Peyer's patch (tissue), 4 donors: ENCODE measurements at regions not wholly inside any gene's neighbourhood (a gene's known extent, or its start where the extent isn't known, plus 50 kb on each side); places are given as distances from the start of the nearest gene placed in this dataset.

Experiments used
- DNase-seq, 3 donors: peaks; one replicate each; pipeline ENCODE4 v3.0.0-alpha.2; 2017 to 2019
- H3K27ac ChIP-seq, 4 donors: fragments of 200-600 bp; sonication (generic); one replicate each; pipeline ENCODE4 v1.5.1; 2016 to 2019
- H3K27me3 ChIP-seq, 2 donors: fragments of 200-600 bp; sonication (generic); one replicate each; pipeline ENCODE4 v1.5.1; 2019
- H3K36me3 ChIP-seq, 3 donors: fragments of 200-600 bp; sonication (generic); one replicate each; pipeline ENCODE4 v1.5.1; 2016 to 2019
- H3K4me1 ChIP-seq, 4 donors: fragments of 200-600 bp; sonication (generic); one replicate each; pipeline ENCODE4 v1.5.1; 2016 to 2019
- H3K4me3 ChIP-seq, 4 donors: fragments of 200-600 bp; sonication (generic); 1 replicate in 3 of 4; 2 replicates in 1 of 4; pipeline ENCODE4 v1.5.1; 2016 to 2019; ENCODE audit warnings: mild to moderate bottlenecking in 1 of 4
- H3K9me3 ChIP-seq, 4 donors: fragments of 200-600 bp; sonication (generic); one replicate each; pipeline ENCODE4 v1.5.1; 2016 to 2019; ENCODE audit warnings: mild to moderate bottlenecking in 1 of 4
- CTCF ChIP-seq, 6 experiments: fragments of 450-650 bp in 4 of 6; fragments of 200-600 bp in 2 of 6; sonication (generic) in 1 of 6; IDR thresholded peaks; one replicate each; pipeline ENCODE4 v1.5.1; 2017 to 2019; ENCODE audit warnings: antibody characterized with exemption in 6 of 6, mild to moderate bottlenecking in 3 of 6, moderate library complexity in 1 of 6
- POLR2A ChIP-seq, 2 donors: fragments of 450-650 bp; IDR thresholded peaks; one replicate each; pipeline ENCODE4 v1.5.1; 2017; ENCODE audit warnings: antibody characterized with exemption in 2 of 2, mild to moderate bottlenecking in 2 of 2, moderate library complexity in 2 of 2

GRCh38 chr7:13148548-13148947, 461.1 kb downstream of the ARL4A start:
- Histone ChIP-seq H3K4me3 (no peak overlapping the region), H3K4me1 (no peaks in the 10 kb centered on the region), H3K36me3 (no peaks in the 10 kb centered on the region), H3K27me3 (no peaks in the 10 kb centered on the region), H3K27ac (no peak overlapping the region), H3K9me3 (no peaks in the 10 kb centered on the region)
- DNase-seq, result no peak
- no peak for TF ChIP-seq POLR2A (IDR thresholded peaks at IDR 0.05)
- no peak for TF ChIP-seq CTCF (IDR thresholded peaks at IDR 0.05)

- no peak overlapping the region for H3K27ac ChIP-seq
- H3K4me1 ChIP-seq, result no peaks in the 10 kb centered on the region
- no peak for DNase-seq
- no peaks in the 10 kb centered on the region for H3K9me3 ChIP-seq
- no peaks in the 10 kb centered on the region for H3K36me3 ChIP-seq
- TF ChIP-seq CTCF (IDR thresholded peaks at IDR 0.05) (no peak), POLR2A (IDR thresholded peaks at IDR 0.05) (no peak)
- no peaks in the 10 kb centered on the region for H3K27me3 ChIP-seq
- no peak overlapping the region for H3K4me3 ChIP-seq
Observed at GRCh38 chr7:13151978-13152377, 464.5 kb downstream of the ARL4A start.

GRCh38 chr7:13152755-13153154, 465.3 kb downstream of the ARL4A start:
- no peak overlapping the region for H3K4me3 ChIP-seq
- H3K4me1 ChIP-seq, result no peaks in the 10 kb centered on the region
- no peak overlapping the region for H3K27ac ChIP-seq
- no peak for TF ChIP-seq POLR2A (IDR thresholded peaks at IDR 0.05)
- TF ChIP-seq CTCF (IDR thresholded peaks at IDR 0.05), result no peak
- no peak for DNase-seq
- no peaks in the 10 kb centered on the region for H3K27me3 ChIP-seq
- no peaks in the 10 kb centered on the region for H3K9me3 ChIP-seq
- H3K36me3 ChIP-seq, result no peaks in the 10 kb centered on the region

- Histone ChIP-seq H3K9me3 (no peaks in the 10 kb centered on the region), H3K4me3 (no peak overlapping the region), H3K27me3 (no peaks in the 10 kb centered on the region), H3K36me3 (no peaks in the 10 kb centered on the region), H3K27ac (no peak overlapping the region), H3K4me1 (no peaks in the 10 kb centered on the region)
- DNase-seq, result no peak
- TF ChIP-seq POLR2A (IDR thresholded peaks at IDR 0.05) (no peak), CTCF (IDR thresholded peaks at IDR 0.05) (no peak)
Observed at GRCh38 chr7:13153266-13153665, 465.8 kb downstream of the ARL4A start.

- DNase-seq, result no peak
- Histone ChIP-seq H3K27ac (no peak overlapping the region), H3K9me3 (no peaks in the 10 kb centered on the region), H3K27me3 (no peaks in the 10 kb centered on the region), H3K36me3 (no peaks in the 10 kb centered on the region), H3K4me3 (no peak overlapping the region), H3K4me1 (no peaks in the 10 kb centered on the region)
- TF ChIP-seq CTCF (IDR thresholded peaks at IDR 0.05), result no peak
- no peak for TF ChIP-seq POLR2A (IDR thresholded peaks at IDR 0.05)
Observed at GRCh38 chr7:13153742-13154141, 466.3 kb downstream of the ARL4A start.

GRCh38 chr7:13155188-13155587, 467.8 kb downstream of the ARL4A start:
- H3K27ac ChIP-seq, result no peak overlapping the region
- H3K4me3 ChIP-seq, result no peak overlapping the region
- no peaks in the 10 kb centered on the region for H3K4me1 ChIP-seq
- H3K36me3 ChIP-seq, result no peaks in the 10 kb centered on the region
- no peak for TF ChIP-seq POLR2A (IDR thresholded peaks at IDR 0.05)
- TF ChIP-seq CTCF (IDR thresholded peaks at IDR 0.05), result no peak
- DNase-seq, result no peak
- no peaks in the 10 kb centered on the region for H3K27me3 ChIP-seq
- H3K9me3 ChIP-seq, result no peaks in the 10 kb centered on the region
